KBM-7 (cell line): ENCODE measurements at regions not wholly inside any gene's neighbourhood (a gene's known extent, or its start where the extent isn't known, plus 50 kb on each side); places are given as distances from the start of the nearest gene placed in this dataset.

ENCODE experiments used
- DNase-seq: peaks from one replicate; pipeline ENCODE4 v3.0.0-alpha.2; 2015
- in situ Hi-C: fragments of 300-500 bp; cut with MboI; formaldehyde crosslinking; loops from 2 replicates; pipeline ENCODE4 v1.14.3; 2020; ENCODE audit warnings: low sequenced_read_pairs, low pct_unique_long_range_greater_than_20kb, mixed read lengths

GRCh38 chr1:29670752-29671151 is 434.4 kb downstream of the PTPRU start:
- DNase-seq, result no peak
- in situ Hi-C loops, result no loop called here

- in situ Hi-C loops, result no loop called here
- no peak for DNase-seq
Measured at GRCh38 chr1:29669912-29670311, 433.6 kb downstream of the PTPRU start.

- in situ Hi-C loops, result no loop called here
- no peak for DNase-seq
Measured at GRCh38 chr1:29669158-29669871, 433.0 kb downstream of the PTPRU start.

- DNase-seq, result no peak
- in situ Hi-C loops, result no loop called here
Measured at GRCh38 chr1:29668551-29669157, 432.3 kb downstream of the PTPRU start.

GRCh38 chr1:29667951-29668350 is 431.6 kb downstream of the PTPRU start:
- in situ Hi-C loops, result no loop called here
- no peak for DNase-seq

- in situ Hi-C loops, result no loop called here
- no peak for DNase-seq
Measured at GRCh38 chr1:29664711-29665110, 428.4 kb downstream of the PTPRU start.

- in situ Hi-C loops, result no loop called here
Measured at GRCh38 chr1:29658688-29659087, 422.4 kb downstream of the PTPRU start.

GRCh38 chr1:29657816-29658215 is 421.5 kb downstream of the PTPRU start:
- DNase-seq, result no peak
- in situ Hi-C loops, result no loop called here

More at GRCh38 chr1:29658688-29659087, 422.4 kb downstream of the PTPRU start:
- DNase-seq, result no peak

- peak; percentile 7 for DNase-seq
- in situ Hi-C loops, result no loop called here
Measured at GRCh38 chr1:29655945-29656850, 419.9 kb downstream of the PTPRU start.

- in situ Hi-C loops, result no loop called here
- DNase-seq, result no peak
Measured at GRCh38 chr1:29655145-29655544, 418.8 kb downstream of the PTPRU start.

GRCh38 chr1:29653886-29654450 is 417.6 kb downstream of the PTPRU start:
- no peak for DNase-seq
- in situ Hi-C loops, result no loop called here

GRCh38 chr1:29653034-29653810 is 416.9 kb downstream of the PTPRU start:
- DNase-seq, result no peak
- in situ Hi-C loops, result no loop called here

- DNase-seq, result no peak
- in situ Hi-C loops, result no loop called here
Measured at GRCh38 chr1:29651684-29652665, 415.7 kb downstream of the PTPRU start.

GRCh38 chr1:29651246-29651645 is 414.9 kb downstream of the PTPRU start:
- in situ Hi-C loops, result no loop called here
- DNase-seq, result no peak

- DNase-seq, result no peak
- in situ Hi-C loops, result no loop called here
Measured at GRCh38 chr1:29650476-29650875, 414.2 kb downstream of the PTPRU start.

- no peak for DNase-seq
- in situ Hi-C loops, result no loop called here
Measured at GRCh38 chr1:29650041-29650400, 413.7 kb downstream of the PTPRU start.

- in situ Hi-C loops, result no loop called here
- DNase-seq, result no peak
Measured at GRCh38 chr1:29649189-29650040, 413.1 kb downstream of the PTPRU start.
